K562 (cell line): ENCODE measurements at regions not wholly inside any gene's neighbourhood (a gene's known extent, or its start where the extent isn't known, plus 50 kb on each side); places are given as distances from the start of the nearest gene placed in this dataset.

Experiments used
- ATAC-seq: fragments of 200-7000 bp; cut with Tn5 transposase; 3 replicates; pipeline ENCODE4 v1.9.1; 2020; ENCODE audit warnings: moderate library complexity
- BruUV-seq: library from RNA; stranded (reverse); fragments of 400-500 nt; replicated peaks from 2 replicates; lab custom pipeline; 2021; lab: Mats Ljungman, UMichigan
- CTCF ChIA-PET: fragments of 300-600 bp; formaldehyde crosslinking; extraction: SDS; loops from one replicate; lab custom pipeline; 2021; ENCODE audit warnings: low intra/inter-chr PET ratio; lab: Yijun Ruan, JAX
- POLR2A ChIA-PET: fragments of 300-600, 350-650 bp; sonication (Branson Sonifier 250); formaldehyde crosslinking; extraction: SDS; loops from one replicate; lab custom pipeline; 2021; ENCODE audit warnings: antibody characterized with exemption, inconsistent platforms; lab: Yijun Ruan, JAX
- DNase-seq, 4 experiments: peaks; one replicate each; pipeline versions ENCODE4 v3.0.0 to v3.0.0-alpha.2; 2011 to 2018; ENCODE audit warnings: low spot score in 3 of 4, mixed read lengths in 3 of 4; ENCODE audit errors: extremely low read depth in 1 of 4
- FAIRE-seq: peaks from 2 replicates; lab custom pipeline; 2011; peaks lifted over from hg19 to GRCh38; lab: Jason Lieb, UNC
- H2AFZ ChIP-seq: 2 replicates; pipeline ENCODE4 v1.6.0; 2011; ENCODE audit warnings: low read depth, low read length, control low read depth, inconsistent platforms
- H3K27ac ChIP-seq: fragments of 200-600 bp; 3 replicates; pipeline ENCODE4 v1.8.0; 2011; ENCODE audit warnings: low read depth, mild to moderate bottlenecking, control low read depth, inconsistent platforms, low read length, moderate library complexity, mixed read lengths; ENCODE audit errors: extremely low read depth
- H3K27me3 ChIP-seq, 2 experiments: fragments of 300-600 bp in 1 of 2; 2 replicates in 1 of 2; 3 replicates in 1 of 2; pipeline versions ENCODE4 v1.6.0 to v1.8.0; 2011; ENCODE audit warnings: inconsistent platforms in 2 of 2, low read length in 2 of 2, mild to moderate bottlenecking in 1 of 2, mixed read lengths in 1 of 2, moderate library complexity in 1 of 2; ENCODE audit not compliant: control insufficient read depth in 2 of 2, insufficient read depth in 2 of 2
- H3K36me3 ChIP-seq: fragments of 300-600 bp; 3 replicates; pipeline ENCODE4 v1.8.0; 2011; ENCODE audit warnings: mild to moderate bottlenecking, low read length, inconsistent platforms; ENCODE audit not compliant: control insufficient read depth, insufficient read depth
- H3K4me1 ChIP-seq, 2 experiments: fragments of 200-600 bp in 1 of 2; replicated peaks in 1 of 2; 2 replicates in 1 of 2; 3 replicates in 1 of 2; pipeline versions ENCODE4 v1.5.1 to v1.8.0; 2011; ENCODE audit warnings: inconsistent platforms in 2 of 2, low read length in 2 of 2, mild to moderate bottlenecking in 1 of 2, mixed read lengths in 1 of 2, moderate library complexity in 1 of 2; ENCODE audit not compliant: control insufficient read depth in 2 of 2, insufficient read depth in 2 of 2
- H3K4me2 ChIP-seq: 2 replicates; pipeline ENCODE4 v1.6.1; 2011; ENCODE audit warnings: low read length, control low read depth, inconsistent platforms, mixed read lengths; ENCODE audit not compliant: insufficient read depth
- H3K4me3 ChIP-seq: fragments of 200-600 bp; sonication (generic), shearing (Covaris generic); 2 replicates; pipeline ENCODE4 v1.5.1; 2016; ENCODE audit warnings: control low read depth, inconsistent platforms
- H3K79me2 ChIP-seq: fragments of 200-600 bp; 3 replicates; pipeline ENCODE4 v1.8.0; 2011; ENCODE audit warnings: low read length, inconsistent platforms; ENCODE audit not compliant: control insufficient read depth, insufficient read depth
- H3K9ac ChIP-seq, 2 experiments: 2 replicates each; pipeline versions ENCODE4 v1.6.0 to v1.6.1; 2011; ENCODE audit warnings: low read depth in 2 of 2, low read length in 2 of 2, control low read depth in 1 of 2, inconsistent platforms in 1 of 2, mild to moderate bottlenecking in 1 of 2, mixed read lengths in 1 of 2; ENCODE audit not compliant: insufficient read depth in 1 of 2
- H3K9me1 ChIP-seq: one replicate; pipeline ENCODE4 v1.6.0; 2011; ENCODE audit warnings: inconsistent platforms, mild to moderate bottlenecking, low read length, moderate library complexity; ENCODE audit not compliant: control insufficient read depth, insufficient read depth
- H3K9me3 ChIP-seq: replicated peaks from 2 replicates; pipeline ENCODE4 v1.5.1; 2011; ENCODE audit warnings: low read depth, low read length, inconsistent platforms; ENCODE audit not compliant: control insufficient read depth, insufficient read depth
- H4K20me1 ChIP-seq: replicated peaks from 2 replicates; pipeline ENCODE4 v1.6.1; 2011; ENCODE audit warnings: low read length, inconsistent platforms, mixed read lengths; ENCODE audit not compliant: control insufficient read depth, insufficient read depth
- ARHGAP35 ChIP-seq: fragments of 450-650 bp; IDR thresholded peaks from 2 replicates; pipeline ENCODE4 v1.6.1; 2018; ENCODE audit not compliant: partially characterized antibody
- CBFA2T2 ChIP-seq: fragments of 450-650 bp; conservative IDR thresholded peaks from 2 replicates; pipeline ENCODE4 v1.6.1; 2017; ENCODE audit warnings: mild to moderate bottlenecking
- E2F5 ChIP-seq: sonication (generic); formaldehyde crosslinking; IDR thresholded peaks from 2 replicates; pipeline ENCODE4 v1.8.0; 2022; ENCODE audit warnings: mild to moderate bottlenecking, missing genetic modification reagents
- RREB1 ChIP-seq: fragments of 250-450 bp; sonication (Bioruptor Pico); IDR thresholded peaks from 2 replicates; pipeline ENCODE4 v1.4.0; 2020
- SOX6 ChIP-seq: fragments of 450-650 bp; IDR thresholded peaks from 2 replicates; pipeline ENCODE4 v1.6.1; 2014; ENCODE audit warnings: mild to moderate bottlenecking
- TBL1XR1 ChIP-seq, 2 experiments: IDR thresholded peaks; 2 replicates each; pipeline ENCODE4 v1.6.1; 2012; ENCODE audit warnings: improper control_type of control experiment in 2 of 2, low read length in 2 of 2, mild to moderate bottlenecking in 1 of 2
- ZBTB43 ChIP-seq: sonication (generic); formaldehyde crosslinking; IDR thresholded peaks from 2 replicates; pipeline ENCODE4 v1.8.0; 2023; ENCODE audit warnings: mild to moderate bottlenecking, missing genetic modification reagents
- ZFP1 ChIP-seq: fragments of 450-650 bp; formaldehyde crosslinking; IDR thresholded peaks from 2 replicates; pipeline ENCODE4 v1.4.0; 2020; ENCODE audit warnings: mild to moderate bottlenecking, mixed read lengths
- ZNF143 ChIP-seq: sonication (generic); formaldehyde crosslinking; IDR thresholded peaks from 2 replicates; pipeline ENCODE4 v1.9.0; 2022; ENCODE audit warnings: mild to moderate bottlenecking, missing genetic modification reagents
- ZNF274 ChIP-seq: IDR thresholded peaks from 2 replicates; pipeline ENCODE4 v1.6.1; 2011; ENCODE audit warnings: low read depth, mild to moderate bottlenecking, low read length, moderate library complexity, borderline replicate concordance
- ZNF398 ChIP-seq: fragments of 250-450 bp; sonication (Bioruptor Pico); IDR thresholded peaks from 2 replicates; pipeline ENCODE4 v1.8.0; 2021; ENCODE audit warnings: moderate library complexity, mild to moderate bottlenecking, inconsistent platforms
- ZNF408 ChIP-seq: fragments of 250-450 bp; sonication (Bioruptor Pico); IDR thresholded peaks from 2 replicates; pipeline ENCODE4 v1.4.0; 2020; ENCODE audit warnings: low read depth, mild to moderate bottlenecking, moderate library complexity
- WGBS: fragments of 100-300 bp; shearing (Covaris generic); methylation state at CpG from one replicate; pipeline ENCODE4 v1.1.6; 2016; ENCODE audit warnings: low coverage, mixed read lengths; ENCODE audit not compliant: insufficient coverage; ENCODE audit errors: missing lambda C conversion rate; 5-methylcytosine and 5-hydroxymethylcytosine counted together
- in situ Hi-C: fragments of 300-500 bp; cut with MboI; formaldehyde crosslinking; loops from 4 replicates; pipeline ENCODE4 v1.15.0; 2018; ENCODE audit warnings: inconsistent platforms, mixed read lengths
- intact Hi-C: fragments of 100-400 bp; cut with micrococcal nuclease; formaldehyde crosslinking; loops from 2 replicates; pipeline ENCODE4 v1.14.2; 2022

- no peak for TF ChIP-seq SOX6
Observed at GRCh38 chr20:56945057-56945456, 316.0 kb downstream of the TFAP2C start (continued).

GRCh38 chr20:56945901-56946300, 316.8 kb downstream of the TFAP2C start:
- Histone ChIP-seq H3K9ac (no peak overlapping the region), H2AFZ (no peak overlapping the region), H3K27ac (no peak overlapping the region), H3K4me2 (no peak overlapping the region), H3K36me3 (no peaks in the 10 kb centered on the region), H4K20me1 (no peaks in the 10 kb centered on the region), H3K4me3 (no peak overlapping the region), H3K27me3 (peaks cover 4 to 27% of the 10 kb centered on the region in 2 experiments; a peak in 4 of 5 replicates), H3K9me3 (no peaks in the 10 kb centered on the region), H3K79me2 (no peaks in the 10 kb centered on the region), H3K4me1 (no peaks in the 10 kb centered on the region), H3K9me1 (no peaks in the 10 kb centered on the region)
- POLR2A ChIA-PET, result no interaction called here
- 0% methylated on average over 3 of the region's 5 CpGs for WGBS
- ATAC-seq (no peak), DNase-seq (no peak), FAIRE-seq (no peak)
- CTCF ChIA-PET, result no interaction called here
- in situ Hi-C loops (no loop called here), intact Hi-C loops (no loop called here)
- BruUV-seq, result no TSS peak
- TF ChIP-seq E2F5 (no peak), ARHGAP35 (no peak), ZBTB43 (no peak), ZNF398 (CRISPR knock-in tag) (no peak), RREB1 (CRISPR knock-in tag) (no peak), ZNF143 (CRISPR knock-in tag) (no peak), ZFP1 (CRISPR knock-in tag) (no peak), ZNF274 (no peak), ZNF408 (CRISPR knock-in tag) (no peak), TBL1XR1 (IDR thresholded peaks at IDR 0.05; ENCODE audit: low read length in 2 of 2) (no peak), CBFA2T2 (no peak)
